ENCODE measurements at regions not wholly inside any gene's neighbourhood (a gene's known extent, or its start where the extent isn't known, plus 50 kb on each side); places are given as distances from the start of the nearest gene placed in this dataset.
"Not testable (repeated sequence)": the region's sequence is repeated elsewhere in the genome, so short reads cannot be mapped to it uniquely, and the experiment has no call there.

- no peak for DNase-seq (ENCODE audit: low spot score)
- intact Hi-C loops (cut with DNase I): no loop called here
- ATAC-seq: no peak
These were observed 222.5 kb downstream of the NPHP4 start for GRCh38 chr1:5769760-5770159.

DNA sequence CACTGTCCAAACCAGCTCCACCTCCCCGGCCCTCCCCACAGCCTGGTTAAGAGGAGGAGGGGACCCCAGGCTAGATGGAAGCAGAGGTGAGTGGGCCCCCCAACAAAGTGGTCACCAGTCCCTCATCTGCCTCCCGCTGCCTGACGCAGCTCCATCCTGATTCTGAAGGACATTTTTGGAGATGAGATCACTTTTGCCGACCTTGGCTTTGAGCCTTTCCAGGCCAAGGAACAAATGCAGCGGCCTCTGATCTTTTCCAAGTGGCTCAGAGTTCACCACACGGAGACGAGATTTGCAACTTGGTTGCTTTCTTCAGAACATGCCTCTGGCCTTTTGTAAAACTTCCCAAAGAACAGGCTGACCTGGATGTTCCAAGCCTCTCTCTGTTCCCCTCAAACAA is 223.1 kb downstream of the NPHP4 start:
- no peak for ATAC-seq
- no peak for DNase-seq (ENCODE audit: low spot score)

DNA sequence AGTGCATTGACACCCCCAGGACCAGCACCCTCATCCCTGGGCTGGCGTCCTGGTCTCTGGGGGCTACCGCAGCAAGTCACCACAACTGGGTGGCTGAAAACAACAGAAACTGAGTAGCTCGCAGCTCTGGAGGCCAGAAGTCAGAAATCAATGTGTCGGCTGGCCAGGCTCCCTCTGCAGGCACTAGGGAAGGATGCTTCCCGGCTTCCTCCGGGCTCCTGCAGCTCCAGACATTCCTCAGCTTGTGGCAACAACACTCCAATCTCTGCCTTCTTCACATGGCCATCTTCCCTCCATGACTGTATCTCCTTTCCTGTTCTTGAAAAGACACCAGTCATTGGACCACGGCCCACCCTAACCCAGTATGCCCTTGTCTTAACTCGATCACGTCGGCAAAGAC is 224.2 kb downstream of the NPHP4 start:
- intact Hi-C loops (cut with DNase I): no loop called here
- ATAC-seq (no peak), DNase-seq (ENCODE audit: low spot score) (no peak)

More for the DNA sequence above, 223.1 kb downstream of the NPHP4 start:
- intact Hi-C loops (cut with DNase I): no loop called here

- intact Hi-C loops (cut with DNase I); ATAC-seq; DNase-seq (ENCODE audit: low spot score): not testable (repeated sequence)
These were observed 225.2 kb downstream of the NPHP4 start for GRCh38 chr1:5766996-5767395.

GRCh38 chr1:5765997-5766913 is 226.0 kb downstream of the NPHP4 start:
- DNase-seq (ENCODE audit: low spot score) (no peak), ATAC-seq (no peak)
- intact Hi-C loops (cut with DNase I): no loop called here

- ATAC-seq: no peak
- no peak for DNase-seq (ENCODE audit: low spot score)
- intact Hi-C loops (cut with DNase I): no loop called here
These were observed 226.7 kb downstream of the NPHP4 start for GRCh38 chr1:5765483-5765882.

- DNase-seq (ENCODE audit: low spot score): no peak
- ATAC-seq: no peak
- intact Hi-C loops (cut with DNase I): no loop called here
These were observed 227.3 kb downstream of the NPHP4 start for GRCh38 chr1:5764959-5765358.

DNA sequence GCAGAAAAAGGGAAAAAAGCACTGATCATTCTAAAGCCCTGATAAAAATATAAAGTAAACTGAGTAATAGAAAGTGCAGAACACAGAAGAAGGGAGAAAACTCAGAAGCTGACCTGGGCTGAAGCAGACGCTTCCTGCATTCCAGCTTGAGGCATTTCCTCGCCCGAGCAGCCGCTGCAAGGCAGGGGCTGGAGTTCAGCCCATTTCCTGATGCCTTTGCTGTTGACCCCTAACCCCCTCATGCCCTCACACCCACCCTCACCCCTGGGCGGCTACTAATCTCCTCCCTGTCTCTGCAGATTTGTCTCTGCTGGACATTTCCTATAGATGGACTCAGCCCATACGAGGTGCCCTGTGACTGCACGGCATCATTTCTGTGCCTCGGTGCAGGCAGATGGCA is 227.8 kb downstream of the NPHP4 start:
- intact Hi-C loops (cut with DNase I): no loop called here
- DNase-seq (ENCODE audit: low spot score): no peak
- no peak for ATAC-seq

- ATAC-seq: no peak
- no peak for DNase-seq (ENCODE audit: low spot score)
- intact Hi-C loops (cut with DNase I): no loop called here
These were observed 228.4 kb downstream of the NPHP4 start for GRCh38 chr1:5763696-5764370.

DNA sequence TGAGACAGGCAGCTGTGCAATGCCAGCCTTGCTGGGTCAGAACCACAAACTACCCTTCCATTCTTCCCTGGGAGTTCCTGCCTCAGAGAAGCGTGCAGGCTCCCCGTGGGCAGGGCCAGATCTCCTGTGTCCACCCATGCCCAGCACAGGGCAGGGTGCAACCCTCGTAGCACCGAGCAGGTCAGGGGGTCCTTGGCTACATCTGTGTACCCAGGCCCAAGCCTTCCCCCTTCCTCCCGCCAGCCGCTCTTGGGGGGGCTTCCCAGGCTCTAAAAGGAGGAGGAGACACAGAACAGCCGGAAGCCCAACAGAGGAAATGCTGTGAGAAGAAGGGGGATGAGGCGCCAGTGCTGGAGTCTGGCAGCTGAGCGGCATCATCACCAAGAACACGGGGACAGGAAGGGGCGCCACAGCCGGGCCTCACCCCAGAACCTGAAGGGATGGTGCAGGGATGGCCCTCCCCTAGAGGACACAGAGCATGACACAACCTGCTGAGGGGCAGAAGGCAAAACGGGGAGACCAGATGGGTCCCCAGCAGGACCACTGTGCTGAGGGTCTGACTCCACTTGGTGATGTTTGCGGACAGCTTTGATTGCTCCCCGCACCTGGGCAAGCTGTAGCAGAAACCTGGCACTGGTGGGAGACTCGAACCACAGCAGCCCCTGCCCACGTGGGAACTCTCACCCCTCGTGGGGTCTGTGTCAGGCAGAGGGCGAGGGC is 233.2 kb downstream of the NPHP4 start:
- DNase-seq (ENCODE audit: low spot score): peak; percentile 45
- no peak for ATAC-seq
- intact Hi-C loops (cut with DNase I): no loop called here

- DNase-seq (ENCODE audit: low spot score): peak; percentile 32
- intact Hi-C loops (cut with DNase I): no loop called here
- no peak for ATAC-seq
These were observed 234.0 kb downstream of the NPHP4 start for GRCh38 chr1:5758000-5758858.

- intact Hi-C loops (cut with DNase I): no loop called here
- peak; percentile 53 for DNase-seq (ENCODE audit: low spot score)
- ATAC-seq: no peak
These were observed 234.9 kb downstream of the NPHP4 start for GRCh38 chr1:5757187-5757805.

DNA sequence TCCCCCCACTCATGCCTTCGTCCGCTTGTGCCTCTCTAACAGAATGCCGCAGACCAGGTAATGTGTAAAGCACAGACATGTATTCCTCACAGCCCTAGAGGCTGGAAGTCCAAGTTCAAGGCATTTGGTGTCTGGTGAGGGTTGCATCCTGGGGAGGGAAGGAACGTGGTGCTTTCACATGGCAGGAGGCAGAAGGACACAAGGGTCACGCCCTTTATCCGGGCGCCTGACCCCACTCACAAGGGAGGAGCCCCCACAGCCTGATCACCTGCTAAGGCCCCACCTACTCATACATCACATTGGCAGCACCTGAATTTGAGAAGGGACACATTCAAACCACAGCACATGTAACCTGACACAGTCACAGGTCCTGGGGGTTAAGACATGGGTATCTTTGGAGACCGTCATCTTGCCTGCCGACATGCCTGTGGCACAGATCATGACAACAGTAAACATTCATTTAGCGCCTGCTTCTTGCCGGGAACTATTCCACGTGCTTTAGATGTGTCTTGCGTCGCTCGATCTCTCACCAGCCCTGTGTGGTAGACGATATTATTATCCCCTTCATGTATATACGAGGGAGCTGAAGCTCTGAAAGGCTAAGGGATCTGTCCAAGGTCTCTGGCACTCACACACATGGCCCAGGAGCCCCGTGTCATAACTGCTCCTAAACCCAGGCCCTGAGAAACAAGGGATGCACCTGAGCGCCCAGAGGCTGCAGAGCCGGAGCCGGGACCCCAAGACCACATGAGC is 235.6 kb downstream of the NPHP4 start:
- no peak for ATAC-seq
- intact Hi-C loops (cut with DNase I): no loop called here
- peak; percentile 33 for DNase-seq (ENCODE audit: low spot score)

- peak; percentile 41 for DNase-seq (ENCODE audit: low spot score)
- intact Hi-C loops (cut with DNase I): no loop called here
- no peak for ATAC-seq
These were observed 236.6 kb downstream of the NPHP4 start for GRCh38 chr1:5755552-5756125.

- no peak for ATAC-seq
- peak; percentile 34 for DNase-seq (ENCODE audit: low spot score)
- intact Hi-C loops (cut with DNase I): no loop called here
These were observed 237.2 kb downstream of the NPHP4 start for GRCh38 chr1:5754817-5755551.

DNA sequence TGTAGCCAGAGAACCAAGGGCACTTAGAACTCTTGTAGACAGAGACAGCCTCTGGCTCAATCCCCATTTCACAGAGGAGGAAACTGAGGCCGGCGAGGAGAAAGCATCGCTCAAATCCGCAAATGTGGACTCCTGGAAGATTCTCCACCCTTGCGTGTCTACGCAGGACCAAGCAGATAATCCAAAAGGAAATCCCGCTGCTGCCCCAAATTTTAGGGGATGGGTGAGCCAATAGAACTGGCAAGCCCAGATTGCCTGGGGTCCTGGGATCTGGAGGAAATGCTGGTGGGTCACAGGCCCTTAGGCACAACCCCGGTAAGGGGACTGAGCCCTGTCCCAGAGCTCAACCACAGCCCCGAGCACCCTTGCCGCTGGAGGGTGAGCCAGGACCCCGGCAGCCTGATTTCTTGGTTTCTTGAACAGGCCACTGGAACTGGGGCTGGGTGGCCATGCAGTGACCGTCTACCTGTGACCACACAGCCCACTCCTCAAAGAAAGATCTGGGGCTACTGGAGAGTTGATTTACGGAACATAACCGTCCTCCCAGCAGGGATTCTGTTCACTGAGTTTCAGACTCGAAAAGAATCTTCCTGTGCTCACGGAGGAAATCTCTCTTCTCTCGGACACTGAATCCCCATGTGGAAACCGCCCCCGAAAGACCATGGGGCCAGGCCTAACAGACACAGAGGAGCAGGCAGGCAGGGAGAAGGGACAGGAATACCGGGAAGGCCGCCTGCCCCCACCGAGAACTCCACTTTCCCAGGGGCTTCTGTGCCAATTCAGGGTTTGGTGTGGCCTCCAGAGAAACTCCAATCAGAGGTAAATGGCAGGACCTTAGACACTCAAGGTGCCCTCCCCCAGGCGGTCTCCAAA is 238.4 kb downstream of the NPHP4 start:
- intact Hi-C loops (cut with DNase I): no loop called here
- ATAC-seq (no peak), DNase-seq (ENCODE audit: low spot score) (peak; percentile 47)

Measured in sciatic nerve (tissue), 2 donors.